Parathyroid adenoma (tissue), 2 donors: ENCODE measurements at regions not wholly inside any gene's neighbourhood (a gene's known extent, or its start where the extent isn't known, plus 50 kb on each side); places are given as distances from the start of the nearest gene placed in this dataset.

Experiments
- H2AFZ ChIP-seq: fragments of 300-600 bp; sonication (generic); one replicate; pipeline ENCODE4 v1.7.0; 2017; ENCODE audit warnings: antibody characterized with exemption, mild to moderate bottlenecking
- H3K27ac ChIP-seq: fragments of 300-600 bp; sonication (generic); one replicate; pipeline ENCODE4 v1.7.0; 2017
- H3K27me3 ChIP-seq: fragments of 300-600 bp; sonication (generic); one replicate; pipeline ENCODE4 v1.7.0; 2017; ENCODE audit warnings: low read length; ENCODE audit not compliant: control insufficient read depth, insufficient read depth
- H3K36me3 ChIP-seq: fragments of 300-600 bp; sonication (generic); one replicate; pipeline ENCODE4 v1.7.0; 2017; ENCODE audit warnings: low read length; ENCODE audit not compliant: control insufficient read depth, insufficient read depth
- H3K4me1 ChIP-seq: fragments of 300-600 bp; sonication (generic); one replicate; pipeline ENCODE4 v1.7.0; 2017; ENCODE audit warnings: control low read depth
- H3K4me2 ChIP-seq: fragments of 300-600 bp; sonication (generic); one replicate; pipeline ENCODE4 v1.7.0; 2017; ENCODE audit warnings: low read length
- H3K4me3 ChIP-seq: fragments of 300-600 bp; sonication (generic); one replicate; pipeline ENCODE4 v1.7.0; 2017; ENCODE audit warnings: low read depth, low read length
- H3K79me2 ChIP-seq: fragments of 300-600 bp; sonication (generic); one replicate; pipeline ENCODE4 v1.7.0; 2017; ENCODE audit warnings: control low read depth
- H3K9ac ChIP-seq: fragments of 300-600 bp; sonication (generic); one replicate; pipeline ENCODE4 v1.7.0; 2017; ENCODE audit warnings: mild to moderate bottlenecking
- H3K9me3 ChIP-seq: fragments of 300-600 bp; sonication (generic); one replicate; pipeline ENCODE4 v1.7.0; 2017; ENCODE audit warnings: low read length; ENCODE audit not compliant: control insufficient read depth
- CTCF ChIP-seq: fragments of 300-600 bp; sonication (generic); IDR thresholded peaks from one replicate; pipeline ENCODE4 v1.7.0; 2017; ENCODE audit warnings: antibody characterized with exemption, mild to moderate bottlenecking
- donor health status: primary hyperparathyroidism.

DNA sequence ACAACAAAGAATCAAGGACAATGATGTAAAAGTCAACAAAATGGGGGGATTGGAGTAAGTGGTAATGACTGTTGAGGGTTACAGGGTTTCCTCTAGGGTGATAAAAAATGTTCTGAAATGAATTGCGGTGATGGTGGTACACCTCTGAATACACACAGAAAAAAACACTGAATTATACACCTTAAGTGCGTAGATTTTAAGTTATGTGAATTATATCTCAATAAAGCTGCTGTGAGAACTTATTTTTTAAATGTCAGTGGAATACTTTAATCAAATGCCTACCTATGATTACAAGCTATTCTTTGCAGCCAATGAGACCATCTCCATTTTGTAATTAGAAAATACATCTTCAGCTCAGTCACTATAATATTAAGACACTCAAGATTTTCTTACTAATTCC lies 53.5 kb downstream of the ZNF608 start:
- no peaks in the 10 kb centered on the region for H3K36me3 ChIP-seq
- no peaks in the 10 kb centered on the region for H3K4me1 ChIP-seq
- H3K4me3 ChIP-seq, result no peak overlapping the region
- no peak overlapping the region for H3K9ac ChIP-seq
- no peak overlapping the region for H2AFZ ChIP-seq
- H3K27me3 ChIP-seq, result no peaks in the 10 kb centered on the region
- H3K79me2 ChIP-seq, result no peaks in the 10 kb centered on the region
- H3K9me3 ChIP-seq, result no peaks in the 10 kb centered on the region
- no peak overlapping the region for H3K4me2 ChIP-seq
- H3K27ac ChIP-seq, result no peak overlapping the region
- no peak for TF ChIP-seq CTCF

- Histone ChIP-seq H3K4me3 (no peak overlapping the region), H3K36me3 (no peaks in the 10 kb centered on the region), H2AFZ (no peak overlapping the region), H3K9ac (no peak overlapping the region), H3K9me3 (no peaks in the 10 kb centered on the region), H3K4me1 (no peaks in the 10 kb centered on the region), H3K79me2 (no peaks in the 10 kb centered on the region), H3K4me2 (no peak overlapping the region), H3K27ac (no peak overlapping the region), H3K27me3 (no peaks in the 10 kb centered on the region)
- no peak for TF ChIP-seq CTCF
Measured at GRCh38 chr5:124692324-124692723, 54.1 kb downstream of the ZNF608 start.

DNA sequence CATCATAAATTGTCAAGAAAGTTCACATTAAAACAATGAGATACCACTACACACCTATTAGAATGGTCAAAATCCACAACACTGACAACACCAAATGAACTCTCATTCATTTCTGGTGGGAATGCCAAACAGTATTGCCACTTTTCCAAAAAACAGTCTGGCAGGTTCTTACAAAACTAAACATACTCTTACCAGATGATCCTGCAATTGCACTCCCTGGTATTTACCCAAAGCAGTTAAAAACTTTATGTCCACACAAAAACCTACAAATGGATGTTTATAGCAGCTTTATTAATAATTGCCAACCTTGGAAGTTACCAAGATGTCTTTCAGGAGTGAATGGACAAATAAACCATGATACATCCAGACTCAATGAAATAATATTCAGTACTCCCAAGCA lies 56.8 kb downstream of the ZNF608 start:
- no peaks in the 10 kb centered on the region for H3K4me1 ChIP-seq
- no peak overlapping the region for H3K27ac ChIP-seq
- H3K4me2 ChIP-seq, result no peak overlapping the region
- no peaks in the 10 kb centered on the region for H3K27me3 ChIP-seq
- H3K4me3 ChIP-seq, result no peak overlapping the region
- H3K9ac ChIP-seq, result no peak overlapping the region
- H3K79me2 ChIP-seq, result no peaks in the 10 kb centered on the region
- H3K9me3 ChIP-seq, result no peaks in the 10 kb centered on the region
- no peaks in the 10 kb centered on the region for H3K36me3 ChIP-seq
- no peak overlapping the region for H2AFZ ChIP-seq
- TF ChIP-seq CTCF, result no peak

DNA sequence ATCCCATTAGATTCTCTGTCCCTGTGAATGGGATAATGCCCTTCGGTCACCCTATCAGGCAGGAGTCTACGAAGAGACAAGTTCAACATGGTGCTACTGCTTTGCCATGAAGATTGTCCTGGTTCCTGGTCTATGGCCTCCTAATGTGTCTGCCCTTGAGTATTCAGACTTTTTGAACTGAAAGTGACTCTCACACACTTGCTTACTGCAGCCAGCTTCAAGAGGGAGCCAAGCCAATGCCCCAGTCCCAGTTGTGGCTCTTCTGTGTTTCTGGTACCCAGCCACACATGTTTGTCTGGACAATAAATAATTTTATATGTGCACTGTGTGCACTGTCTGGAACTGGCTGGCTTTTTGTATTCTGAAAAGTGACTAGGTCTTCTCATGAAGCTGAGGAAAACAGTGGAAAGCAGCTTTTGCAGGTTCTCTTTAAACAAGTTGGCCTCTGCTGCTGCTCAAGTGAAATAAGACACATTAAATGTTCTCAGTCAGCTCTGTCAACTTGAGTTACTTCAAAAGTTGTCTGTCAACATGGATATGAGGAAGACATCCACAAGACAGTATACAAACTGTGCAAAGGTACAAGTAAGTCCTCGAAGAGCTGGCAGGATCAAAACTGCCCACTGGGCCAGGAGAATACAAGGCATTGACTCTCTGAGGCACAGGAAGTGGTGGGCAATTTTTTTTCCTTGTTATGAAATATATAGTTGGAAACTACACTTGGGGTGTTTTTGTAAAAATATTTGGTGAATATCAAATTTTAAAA lies 60.0 kb downstream of the ZNF608 start:
- H3K27me3 ChIP-seq, result no peaks in the 10 kb centered on the region
- TF ChIP-seq CTCF, result no peak
- H2AFZ ChIP-seq, result no peak overlapping the region
- H3K36me3 ChIP-seq, result no peaks in the 10 kb centered on the region
- no peaks in the 10 kb centered on the region for H3K9me3 ChIP-seq
- H3K4me1 ChIP-seq, result no peaks in the 10 kb centered on the region
- H3K79me2 ChIP-seq, result no peaks in the 10 kb centered on the region
- no peak overlapping the region for H3K27ac ChIP-seq
- H3K9ac ChIP-seq, result no peak overlapping the region
- no peak overlapping the region for H3K4me2 ChIP-seq
- no peak overlapping the region for H3K4me3 ChIP-seq

- no peaks in the 10 kb centered on the region for H3K36me3 ChIP-seq
- H2AFZ ChIP-seq, result no peak overlapping the region
- H3K9me3 ChIP-seq, result no peaks in the 10 kb centered on the region
- H3K4me2 ChIP-seq, result no peak overlapping the region
- no peak overlapping the region for H3K9ac ChIP-seq
- H3K4me1 ChIP-seq, result no peaks in the 10 kb centered on the region
- no peak overlapping the region for H3K4me3 ChIP-seq
- no peak overlapping the region for H3K27ac ChIP-seq
- H3K27me3 ChIP-seq, result no peaks in the 10 kb centered on the region
- no peaks in the 10 kb centered on the region for H3K79me2 ChIP-seq
- TF ChIP-seq CTCF, result no peak
Measured at GRCh38 chr5:124685404-124685930, 61.0 kb downstream of the ZNF608 start.
